ENCODE measurements at regions not wholly inside any gene's neighbourhood (a gene's known extent, or its start where the extent isn't known, plus 50 kb on each side); places are given as distances from the start of the nearest gene placed in this dataset.

DNA sequence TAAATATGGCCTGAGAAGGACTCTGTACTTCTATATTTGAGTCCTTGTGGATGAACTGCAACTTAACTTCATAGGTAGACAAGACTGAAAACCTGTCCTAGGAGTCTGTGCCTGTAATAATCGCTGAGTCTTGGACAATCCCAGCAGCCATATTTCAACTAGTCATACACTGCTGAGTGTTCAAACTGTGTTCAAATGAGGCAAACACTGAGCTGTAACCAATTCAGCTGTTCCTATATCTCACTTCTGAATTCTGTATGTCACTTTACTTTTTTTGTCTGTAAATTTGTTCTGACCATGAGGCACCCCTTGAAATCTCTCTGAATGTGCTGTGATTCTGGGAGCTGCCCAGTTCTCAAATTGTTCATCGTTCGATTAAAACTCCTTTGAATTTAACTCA, 72.4 kb downstream of the FOXF2 start:
- Histone ChIP-seq H3K27ac (no peak overlapping the region), H3K36me3 (replicated peaks in 1 of 2) (no peaks in the 10 kb centered on the region), H3K4me3 (no peak overlapping the region), H3K27me3 (no peaks in the 10 kb centered on the region), H3K9me3 (replicated peaks in 1 of 3) (no peaks in the 10 kb centered on the region), H3K4me1 (replicated peaks in 1 of 2) (no peaks in the 10 kb centered on the region)
- DNase-seq: no peak
- no peak for TF ChIP-seq POLR2A (IDR thresholded peaks at IDR 0.05)
- TF ChIP-seq, protein P1, sequence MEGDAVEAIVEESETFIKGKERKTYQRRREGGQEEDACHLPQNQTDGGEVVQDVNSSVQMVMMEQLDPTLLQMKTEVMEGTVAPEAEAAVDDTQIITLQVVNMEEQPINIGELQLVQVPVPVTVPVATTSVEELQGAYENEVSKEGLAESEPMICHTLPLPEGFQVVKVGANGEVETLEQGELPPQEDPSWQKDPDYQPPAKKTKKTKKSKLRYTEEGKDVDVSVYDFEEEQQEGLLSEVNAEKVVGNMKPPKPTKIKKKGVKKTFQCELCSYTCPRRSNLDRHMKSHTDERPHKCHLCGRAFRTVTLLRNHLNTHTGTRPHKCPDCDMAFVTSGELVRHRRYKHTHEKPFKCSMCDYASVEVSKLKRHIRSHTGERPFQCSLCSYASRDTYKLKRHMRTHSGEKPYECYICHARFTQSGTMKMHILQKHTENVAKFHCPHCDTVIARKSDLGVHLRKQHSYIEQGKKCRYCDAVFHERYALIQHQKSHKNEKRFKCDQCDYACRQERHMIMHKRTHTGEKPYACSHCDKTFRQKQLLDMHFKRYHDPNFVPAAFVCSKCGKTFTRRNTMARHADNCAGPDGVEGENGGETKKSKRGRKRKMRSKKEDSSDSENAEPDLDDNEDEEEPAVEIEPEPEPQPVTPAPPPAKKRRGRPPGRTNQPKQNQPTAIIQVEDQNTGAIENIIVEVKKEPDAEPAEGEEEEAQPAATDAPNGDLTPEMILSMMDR (IDR thresholded peaks at IDR 0.05): no peak
- intact Hi-C loops (cut with DNase I): no loop called here
- WGBS, 4 donors: 84 to 97% (median 91%) methylated on average over 3 of the region's 3 CpGs

- H3K9me3 ChIP-seq (replicated peaks in 1 of 3): no peaks in the 10 kb centered on the region
- TF ChIP-seq, protein P1 (IDR thresholded peaks at IDR 0.05): no peak
- no peak for TF ChIP-seq POLR2A (IDR thresholded peaks at IDR 0.05)
- H3K4me3 ChIP-seq: no peak overlapping the region
- H3K36me3 ChIP-seq (replicated peaks in 1 of 2): no peaks in the 10 kb centered on the region
- no peaks in the 10 kb centered on the region for H3K4me1 ChIP-seq (replicated peaks in 1 of 2)
- no peak overlapping the region for H3K27ac ChIP-seq
- 72 to 87% (median 77%) methylated on average over 7 of the region's 7 CpGs for WGBS, 4 donors
- H3K27me3 ChIP-seq: no peaks in the 10 kb centered on the region
- no peak for DNase-seq
- intact Hi-C loops (cut with DNase I): no loop called here
Observed at GRCh38 chr6:1463275-1463674, 73.9 kb downstream of the FOXF2 start.

DNA sequence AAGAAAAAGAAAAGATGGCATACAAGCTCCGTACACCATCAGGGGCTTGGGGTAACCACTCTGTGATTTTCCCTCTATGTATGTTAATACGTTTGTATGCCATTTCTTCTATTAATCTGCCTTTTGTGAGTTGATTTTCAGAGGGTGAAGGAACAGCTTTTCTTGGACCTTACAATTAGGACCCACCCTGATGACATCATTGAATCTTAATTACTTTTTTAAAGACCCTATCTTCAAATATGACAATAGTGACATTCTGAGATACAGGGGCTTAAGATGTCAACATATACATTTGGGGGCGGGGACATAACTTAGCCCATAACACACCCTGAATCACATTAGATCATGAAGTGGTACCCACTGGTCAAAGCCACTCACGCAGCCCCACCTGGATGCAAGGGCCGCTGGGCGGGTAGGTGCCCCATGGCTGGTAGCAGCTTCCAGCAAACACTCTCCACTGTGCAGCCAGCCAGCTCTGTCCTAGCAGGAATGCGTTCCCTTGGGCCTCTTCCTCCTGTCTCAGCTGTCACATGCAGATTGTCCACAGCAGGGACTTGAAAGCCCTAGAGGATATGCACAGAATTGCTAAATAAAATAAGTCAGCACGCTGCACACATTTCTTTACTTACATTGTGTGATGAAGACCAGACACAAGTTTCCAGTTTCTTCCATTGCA, 74.5 kb downstream of the FOXF2 start:
- H3K9me3 ChIP-seq (replicated peaks in 1 of 3): no peaks in the 10 kb centered on the region
- no peak overlapping the region for H3K27ac ChIP-seq
- no peak overlapping the region for H3K4me3 ChIP-seq
- no peaks in the 10 kb centered on the region for H3K27me3 ChIP-seq
- TF ChIP-seq, protein P1 (IDR thresholded peaks at IDR 0.05): no peak
- no peak for TF ChIP-seq POLR2A (IDR thresholded peaks at IDR 0.05)
- no peaks in the 10 kb centered on the region for H3K4me1 ChIP-seq (replicated peaks in 1 of 2)
- intact Hi-C loops (cut with DNase I): no loop called here
- H3K36me3 ChIP-seq (replicated peaks in 1 of 2): no peaks in the 10 kb centered on the region
- no peak for DNase-seq
- 88 to 94% (median 92%) methylated on average over 8 of the region's 8 CpGs for WGBS, 4 donors

GRCh38 chr6:1464781-1465370, 75.5 kb downstream of the FOXF2 start:
- H3K36me3 ChIP-seq (replicated peaks in 1 of 2): no peaks in the 10 kb centered on the region
- no peak for DNase-seq
- no peaks in the 10 kb centered on the region for H3K27me3 ChIP-seq
- H3K4me3 ChIP-seq: no peak overlapping the region
- H3K9me3 ChIP-seq (replicated peaks in 1 of 3): no peaks in the 10 kb centered on the region
- intact Hi-C loops (cut with DNase I): no loop called here
- H3K27ac ChIP-seq: no peak overlapping the region
- 74 to 83% (median 78%) methylated on average over 7 of the region's 7 CpGs for WGBS, 4 donors
- H3K4me1 ChIP-seq (replicated peaks in 1 of 2): no peaks in the 10 kb centered on the region
- TF ChIP-seq, protein P1 (IDR thresholded peaks at IDR 0.05): no peak
- TF ChIP-seq POLR2A (IDR thresholded peaks at IDR 0.05): no peak

All from adrenal gland (tissue), 9 donors.